ENCODE measurements at regions not wholly inside any gene's neighbourhood (a gene's known extent, or its start where the extent isn't known, plus 50 kb on each side); places are given as distances from the start of the nearest gene placed in this dataset.

- intact Hi-C loops (cut with DNase I): no loop called here
- Histone ChIP-seq H3K27me3 (no peaks in the 10 kb centered on the region), H3K27ac (no peak overlapping the region)
These were observed 212.7 kb upstream of the C1QTNF7 start for GRCh38 chr4:15215109-15215508.

DNA sequence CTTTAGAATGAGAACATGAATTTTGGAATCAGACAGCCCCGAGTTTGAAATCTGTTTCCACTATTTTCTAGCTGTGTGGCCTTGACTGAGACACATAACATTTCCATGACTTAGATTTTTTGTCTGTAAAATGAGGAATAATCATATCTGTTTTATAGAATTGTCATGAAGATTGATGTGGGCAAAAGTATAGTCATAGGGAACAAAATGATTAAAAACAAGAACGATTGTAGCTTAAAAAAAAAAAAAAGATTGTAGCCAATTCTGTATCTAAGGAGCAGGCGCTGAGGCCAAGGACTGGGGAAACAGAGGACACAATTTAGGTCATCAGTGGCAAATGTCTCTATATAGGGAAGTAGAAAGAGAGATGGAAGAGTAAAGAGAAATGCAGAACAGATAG, 201.6 kb upstream of the C1QTNF7 start:
- 84 to 88% methylated on average over 3 of the region's 3 CpGs for WGBS, 2 donors
- Histone ChIP-seq H3K4me3 (replicated peaks in 1 of 3) (no peak overlapping the region), H3K36me3 (no peaks in the 10 kb centered on the region), H3K27ac (no peak overlapping the region), H3K4me1 (no peaks in the 10 kb centered on the region), H3K27me3 (no peaks in the 10 kb centered on the region), H3K9me3 (no peaks in the 10 kb centered on the region)
- DNase-seq: no peak
- TF ChIP-seq, protein P1, sequence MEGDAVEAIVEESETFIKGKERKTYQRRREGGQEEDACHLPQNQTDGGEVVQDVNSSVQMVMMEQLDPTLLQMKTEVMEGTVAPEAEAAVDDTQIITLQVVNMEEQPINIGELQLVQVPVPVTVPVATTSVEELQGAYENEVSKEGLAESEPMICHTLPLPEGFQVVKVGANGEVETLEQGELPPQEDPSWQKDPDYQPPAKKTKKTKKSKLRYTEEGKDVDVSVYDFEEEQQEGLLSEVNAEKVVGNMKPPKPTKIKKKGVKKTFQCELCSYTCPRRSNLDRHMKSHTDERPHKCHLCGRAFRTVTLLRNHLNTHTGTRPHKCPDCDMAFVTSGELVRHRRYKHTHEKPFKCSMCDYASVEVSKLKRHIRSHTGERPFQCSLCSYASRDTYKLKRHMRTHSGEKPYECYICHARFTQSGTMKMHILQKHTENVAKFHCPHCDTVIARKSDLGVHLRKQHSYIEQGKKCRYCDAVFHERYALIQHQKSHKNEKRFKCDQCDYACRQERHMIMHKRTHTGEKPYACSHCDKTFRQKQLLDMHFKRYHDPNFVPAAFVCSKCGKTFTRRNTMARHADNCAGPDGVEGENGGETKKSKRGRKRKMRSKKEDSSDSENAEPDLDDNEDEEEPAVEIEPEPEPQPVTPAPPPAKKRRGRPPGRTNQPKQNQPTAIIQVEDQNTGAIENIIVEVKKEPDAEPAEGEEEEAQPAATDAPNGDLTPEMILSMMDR (IDR thresholded peaks at IDR 0.05): no peak
- TF ChIP-seq POLR2A (IDR thresholded peaks at IDR 0.05): no peak
- intact Hi-C loops (cut with DNase I): no loop called here

More at GRCh38 chr4:15215109-15215508, 212.7 kb upstream of the C1QTNF7 start:
- no peaks in the 10 kb centered on the region for H3K9me3 ChIP-seq
- TF ChIP-seq, protein P1 (IDR thresholded peaks at IDR 0.05): no peak
- TF ChIP-seq POLR2A (IDR thresholded peaks at IDR 0.05): no peak
- DNase-seq: no peak
- no peaks in the 10 kb centered on the region for H3K4me1 ChIP-seq
- no peak overlapping the region for H3K4me3 ChIP-seq (replicated peaks in 1 of 3)
- no peaks in the 10 kb centered on the region for H3K36me3 ChIP-seq
- 73 to 78% methylated on average over 6 of the region's 6 CpGs for WGBS, 2 donors

GRCh38 chr4:15231265-15232091, 196.4 kb upstream of the C1QTNF7 start:
- Histone ChIP-seq H3K4me1 (peaks cover 0 to 5% of the 10 kb centered on the region in 2 donors), H3K4me3 (replicated peaks in 1 of 3) (no peak overlapping the region), H3K27ac (no peak overlapping the region), H3K36me3 (no peaks in the 10 kb centered on the region), H3K9me3 (no peaks in the 10 kb centered on the region), H3K27me3 (no peaks in the 10 kb centered on the region)
- WGBS, 2 donors: 54 to 57% methylated on average over 8 of the region's 8 CpGs
- TF ChIP-seq, protein P1 (IDR thresholded peaks at IDR 0.05): peak; percentile 14 to 61 (median 56)
- TF ChIP-seq POLR2A (IDR thresholded peaks at IDR 0.05): no peak
- peak; percentile 65 to 68 for DNase-seq
- intact Hi-C loops (cut with DNase I): no loop called here

DNA sequence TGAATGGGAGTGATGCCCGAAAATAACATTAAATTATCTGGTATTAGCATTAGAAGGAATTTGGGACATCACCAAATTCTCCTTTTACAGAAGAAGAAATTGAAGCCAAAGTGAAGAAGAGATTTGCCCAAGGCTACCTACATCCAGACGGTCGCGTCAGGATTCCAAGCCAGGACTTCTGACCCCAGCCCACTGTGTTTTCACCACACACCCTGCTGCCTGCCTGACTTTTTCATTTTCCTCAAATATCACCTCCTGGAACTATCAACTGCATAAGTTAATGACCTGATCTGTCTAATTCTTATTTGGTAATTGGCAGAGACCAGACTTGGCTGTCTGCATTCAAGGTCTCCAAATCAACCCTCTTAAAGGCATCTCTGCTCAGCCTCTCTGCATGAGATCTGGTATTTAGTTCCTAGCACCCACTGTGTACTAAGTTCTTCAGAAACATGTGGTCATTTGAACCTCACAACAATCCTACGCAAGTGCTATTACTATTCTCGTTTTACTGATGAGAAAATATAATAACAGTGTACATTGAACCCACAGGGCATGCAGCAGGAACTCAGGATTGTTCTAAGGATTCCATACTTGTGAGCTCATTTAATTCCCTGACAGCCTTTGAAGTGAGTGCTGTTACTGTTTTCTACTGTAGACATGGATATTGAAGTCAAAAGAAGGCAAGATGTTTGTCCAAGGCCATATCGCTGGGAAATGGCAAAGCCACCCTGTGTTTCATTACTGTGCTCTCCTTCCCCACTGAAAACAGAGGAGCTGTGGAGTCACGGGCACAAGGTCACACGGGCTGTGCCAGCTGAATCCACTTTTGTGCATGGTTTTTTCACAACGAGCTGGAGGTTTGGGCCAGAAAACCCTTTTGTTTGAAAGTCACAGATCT, 195.2 kb upstream of the C1QTNF7 start:
- no peak for DNase-seq
- no peaks in the 10 kb centered on the region for H3K27me3 ChIP-seq
- peak overlapping the region in 2 of 3 donors; percentile 9 to 48 for H3K27ac ChIP-seq
- H3K36me3 ChIP-seq: no peaks in the 10 kb centered on the region
- H3K4me1 ChIP-seq: peaks cover 0 to 5% of the 10 kb centered on the region in 2 donors
- 59 to 71% methylated on average over 10 of the region's 10 CpGs for WGBS, 2 donors
- no peaks in the 10 kb centered on the region for H3K9me3 ChIP-seq
- intact Hi-C loops (cut with DNase I): no loop called here
- TF ChIP-seq, protein P1 (IDR thresholded peaks at IDR 0.05): no peak
- no peak for TF ChIP-seq POLR2A (IDR thresholded peaks at IDR 0.05)
- no peak overlapping the region for H3K4me3 ChIP-seq (replicated peaks in 1 of 3)
